Neural progenitor cell (in vitro differentiated cells): ENCODE measurements at regions not wholly inside any gene's neighbourhood (a gene's known extent, or its start where the extent isn't known, plus 50 kb on each side); places are given as distances from the start of the nearest gene placed in this dataset.

Experiments
- DNase-seq: peaks from one replicate; pipeline ENCODE4 v3.0.0-alpha.2; 2016; ENCODE audit warnings: low spot score
- H2AFZ ChIP-seq: fragments of 200-600 bp; sonication (generic); replicated peaks from 2 replicates; pipeline ENCODE4 v1.6.1; 2016; ENCODE audit warnings: antibody characterized with exemption
- H3F3A ChIP-seq: fragments of 200-600 bp; sonication (generic); 2 replicates; pipeline ENCODE4 v1.6.1; 2016; ENCODE audit warnings: antibody characterized with exemption, low read depth
- H3K27ac ChIP-seq: fragments of 200-600 bp; sonication (generic); 2 replicates; pipeline ENCODE4 v1.5.1; 2016; ENCODE audit warnings: mild to moderate bottlenecking
- H3K27me3 ChIP-seq: fragments of 200-600 bp; sonication (generic); 2 replicates; pipeline ENCODE4 v1.6.1; 2016; ENCODE audit warnings: mild to moderate bottlenecking, moderate library complexity
- H3K36me3 ChIP-seq: fragments of 200-600 bp; sonication (generic); 2 replicates; pipeline ENCODE4 v1.5.1; 2016
- H3K4me1 ChIP-seq: fragments of 200-600 bp; sonication (generic); 2 replicates; pipeline ENCODE4 v1.6.1; 2016; ENCODE audit warnings: mixed run types
- H3K4me2 ChIP-seq: fragments of 200-600 bp; sonication (generic); 2 replicates; pipeline ENCODE4 v1.6.1; 2016
- H3K4me3 ChIP-seq: fragments of 200-600 bp; sonication (generic); 2 replicates; pipeline ENCODE4 v1.5.1; 2016
- H3K79me2 ChIP-seq: fragments of 200-600 bp; sonication (generic); 2 replicates; pipeline ENCODE4 v1.6.1; 2016; ENCODE audit warnings: low read depth
- H3K9ac ChIP-seq: fragments of 200-600 bp; sonication (generic); 2 replicates; pipeline ENCODE4 v1.6.1; 2016
- H3K9me3 ChIP-seq: fragments of 200-600 bp; sonication (generic); 2 replicates; pipeline ENCODE4 v1.5.1; 2016; ENCODE audit warnings: low read depth
- H4K20me1 ChIP-seq: fragments of 200-600 bp; sonication (generic); 2 replicates; pipeline ENCODE4 v1.6.1; 2016; ENCODE audit warnings: low read depth
- H3K27ac Mint-ChIP-seq: 3 replicates; pipeline ENCODE4 v1.8.0; 2021; ENCODE audit warnings: mixed read lengths
- H3K27me3 Mint-ChIP-seq: 2 replicates; pipeline ENCODE4 v1.8.0; 2022; ENCODE audit warnings: low read depth, mild to moderate bottlenecking, inconsistent platforms, moderate library complexity, mixed read lengths; ENCODE audit not compliant: insufficient read depth
- H3K36me3 Mint-ChIP-seq: 3 replicates; pipeline ENCODE4 v1.8.0; 2021; ENCODE audit warnings: mixed read lengths
- H3K4me1 Mint-ChIP-seq: 3 replicates; pipeline ENCODE4 v1.8.0; 2021; ENCODE audit warnings: mixed read lengths
- H3K4me3 Mint-ChIP-seq: 3 replicates; pipeline ENCODE4 v1.8.0; 2021; ENCODE audit warnings: mild to moderate bottlenecking, moderate library complexity, mixed read lengths
- H3K9me3 Mint-ChIP-seq: 3 replicates; pipeline ENCODE4 v1.8.0; 2020; ENCODE audit warnings: mixed read lengths
- CTCF ChIP-seq: fragments of 200-600 bp; sonication (generic); IDR thresholded peaks from 2 replicates; pipeline ENCODE4 v1.5.1; 2017; ENCODE audit warnings: antibody characterized with exemption, mild to moderate bottlenecking
- EZH2 ChIP-seq: fragments of 200-600 bp; sonication (generic); IDR thresholded peaks from 2 replicates; pipeline ENCODE4 v1.6.1; 2017; ENCODE audit warnings: antibody characterized with exemption, mild to moderate bottlenecking, moderate library complexity
- EZH2phosphoT487 ChIP-seq: fragments of 200-600 bp; sonication (generic); IDR thresholded peaks from 2 replicates; pipeline ENCODE4 v1.6.1; 2017; ENCODE audit warnings: antibody characterized with exemption

GRCh38 chr22:27669798-27670599 lies 131.6 kb downstream of the MN1 start:
- Mint-ChIP-seq H3K27ac (peak overlapping the region; percentile 96), H3K36me3 (peaks cover 2% of the 10 kb centered on the region), H3K4me3 (peak overlapping the region; percentile 64), H3K9me3 (peaks cover 6% of the 10 kb centered on the region), H3K27me3 (peaks cover 18% of the 10 kb centered on the region), H3K4me1 (peaks cover 66% of the 10 kb centered on the region)
- no peaks in the 10 kb centered on the region for H3K27me3 ChIP-seq
- H4K20me1 ChIP-seq = no peaks in the 10 kb centered on the region
- no peak for DNase-seq
- no peaks in the 10 kb centered on the region for H3K9me3 ChIP-seq
- no peaks in the 10 kb centered on the region for H3K36me3 ChIP-seq
- H3K4me1 ChIP-seq = peaks cover 29% of the 10 kb centered on the region
- H3K4me3 ChIP-seq = no peak overlapping the region
- no peak overlapping the region for H3K27ac ChIP-seq
- peaks cover 27% of the 10 kb centered on the region for H3F3A ChIP-seq
- no peak for TF ChIP-seq CTCF
- TF ChIP-seq EZH2 = no peak
- H3K4me2 ChIP-seq = peak overlapping the region; percentile 10
- no peak overlapping the region for H2AFZ ChIP-seq
- no peaks in the 10 kb centered on the region for H3K79me2 ChIP-seq
- no peak overlapping the region for H3K9ac ChIP-seq

- peak; percentile 98 for DNase-seq
- H3K4me3 ChIP-seq = no peak overlapping the region
- no peaks in the 10 kb centered on the region for H3K27me3 ChIP-seq
- H3K27ac Mint-ChIP-seq = peak overlapping the region; percentile 99
- H3K79me2 ChIP-seq = no peaks in the 10 kb centered on the region
- no peaks in the 10 kb centered on the region for H4K20me1 ChIP-seq
- H3F3A ChIP-seq = peaks cover 27% of the 10 kb centered on the region
- no peaks in the 10 kb centered on the region for H3K9me3 ChIP-seq
- peaks cover 6% of the 10 kb centered on the region for H3K9me3 Mint-ChIP-seq
- peaks cover 64% of the 10 kb centered on the region for H3K4me1 Mint-ChIP-seq
- peaks cover 2% of the 10 kb centered on the region for H3K36me3 Mint-ChIP-seq
- peaks cover 18% of the 10 kb centered on the region for H3K27me3 Mint-ChIP-seq
- H3K9ac ChIP-seq = peak overlapping the region; percentile 85
- H2AFZ ChIP-seq = no peak overlapping the region
- TF ChIP-seq EZH2 = no peak
- TF ChIP-seq CTCF = no peak
- no peak for TF ChIP-seq EZH2phosphoT487
- peaks cover 29% of the 10 kb centered on the region for H3K4me1 ChIP-seq
- H3K36me3 ChIP-seq = no peaks in the 10 kb centered on the region
- peak overlapping the region; percentile 61 for H3K4me2 ChIP-seq
- H3K27ac ChIP-seq = peak overlapping the region; percentile 100
- H3K4me3 Mint-ChIP-seq = peak overlapping the region; percentile 41
These were observed 130.7 kb downstream of the MN1 start for GRCh38 chr22:27670701-27671412.

GRCh38 chr22:27671413-27671935 lies 130.1 kb downstream of the MN1 start:
- no peaks in the 10 kb centered on the region for H3K27me3 ChIP-seq
- peak overlapping the region; percentile 99 for H3K27ac Mint-ChIP-seq
- H3K9me3 Mint-ChIP-seq = peaks cover 5% of the 10 kb centered on the region
- H3K9me3 ChIP-seq = no peaks in the 10 kb centered on the region
- H3K4me1 Mint-ChIP-seq = peaks cover 69% of the 10 kb centered on the region
- TF ChIP-seq CTCF = no peak
- no peaks in the 10 kb centered on the region for H3K79me2 ChIP-seq
- H3K4me1 ChIP-seq = peaks cover 29% of the 10 kb centered on the region
- H3K4me2 ChIP-seq = peak overlapping the region; percentile 61
- H3K36me3 Mint-ChIP-seq = peaks cover 2% of the 10 kb centered on the region
- peaks cover 27% of the 10 kb centered on the region for H3F3A ChIP-seq
- no peak overlapping the region for H2AFZ ChIP-seq
- H3K36me3 ChIP-seq = no peaks in the 10 kb centered on the region
- no peak for DNase-seq
- peak overlapping the region; percentile 85 for H3K9ac ChIP-seq
- H3K4me3 Mint-ChIP-seq = peak overlapping the region; percentile 41
- no peak overlapping the region for H3K4me3 ChIP-seq
- peaks cover 15% of the 10 kb centered on the region for H3K27me3 Mint-ChIP-seq
- H4K20me1 ChIP-seq = no peaks in the 10 kb centered on the region
- H3K27ac ChIP-seq = peak overlapping the region; percentile 100
